ENCODE measurements at regions not wholly inside any gene's neighbourhood (a gene's known extent, or its start where the extent isn't known, plus 50 kb on each side); places are given as distances from the start of the nearest gene placed in this dataset.

- TF ChIP-seq PAX8 (IDR thresholded peaks at IDR 0.05) (no peak), ZNF207 (IDR thresholded peaks at IDR 0.05; ENCODE audit: borderline replicate concordance) (no peak)
These were observed 115.4 kb upstream of the PITX1 start (continued) for GRCh38 chr5:135149229-135149955.

- intact Hi-C loops (cut with micrococcal nuclease; ENCODE audit: unreplicated experiment) = no loop called here
- CTCF ChIA-PET = no interaction called here
- no peaks in the 10 kb centered on the region for H3K9me3 ChIP-seq (replicated peaks; ENCODE audit: control insufficient read depth, insufficient read depth, low read length)
- in situ Hi-C loops (cut with MboI) = no loop called here
- H3K36me3 ChIP-seq (ENCODE audit: control insufficient read depth in 2 of 2, insufficient read depth in 2 of 2, low read length in 1 of 2) = no peaks in the 10 kb centered on the region
- no peaks in the 10 kb centered on the region; a peak in 1 of 4 replicates for H3K27me3 ChIP-seq (replicated peaks in 1 of 2; ENCODE audit: control insufficient read depth in 2 of 2, insufficient read depth in 2 of 2, low read length in 1 of 2)
- H3K27ac ChIP-seq (ENCODE audit: control insufficient read depth, insufficient read depth) = no peak overlapping the region
- no peak for TF ChIP-seq EP300 (IDR thresholded peaks at IDR 0.05; ENCODE audit: borderline replicate concordance in 1 of 2, control insufficient read depth in 1 of 2, low read depth in 2 of 2, low read length in 2 of 2)
- no peak for TF ChIP-seq RUNX3 (IDR thresholded peaks at IDR 0.05; ENCODE audit: low read length)
- no peak for TF ChIP-seq TARDBP (IDR thresholded peaks at IDR 0.05; ENCODE audit: borderline replicate concordance)
- no peak for TF ChIP-seq BMI1 (IDR thresholded peaks at IDR 0.05; ENCODE audit: borderline replicate concordance)
- TF ChIP-seq NR2F1 (conservative IDR thresholded peaks at IDR 0.05) = no peak
- H3K79me2 ChIP-seq (ENCODE audit: control insufficient read depth, insufficient read depth, low read length) = no peaks in the 10 kb centered on the region
- SMC1A ChIA-PET (ENCODE audit: uncharacterized antibody, unreplicated experiment) = no interaction called here
- FAIRE-seq = no peak
- no peaks in the 10 kb centered on the region for H3K4me1 ChIP-seq (ENCODE audit: control insufficient read depth, insufficient read depth, low read length)
- POLR2A ChIA-PET = no interaction called here
- no peak overlapping the region for H2AFZ ChIP-seq (ENCODE audit: control insufficient read depth, low read depth, low read length)
- RAD21 ChIA-PET (ENCODE audit: unreplicated experiment) = no interaction called here
- no peak for ATAC-seq
- no peaks in the 10 kb centered on the region for H4K20me1 ChIP-seq (ENCODE audit: control insufficient read depth, insufficient read depth)
- no TSS peak for BruUV-seq (replicated peaks)
- WGBS (ENCODE audit: insufficient coverage, insufficient replicate concordance, low lambda C conversion rate, missing lambda C conversion rate) = 41% methylated on average over 10 of the region's 10 CpGs
- H3K9ac ChIP-seq (ENCODE audit: control insufficient read depth, insufficient read depth, low read length) = no peak overlapping the region
- H3K4me3 ChIP-seq = no peak overlapping the region
- H3K4me2 ChIP-seq (ENCODE audit: control insufficient read depth, insufficient read depth) = no peak overlapping the region
- no peak for DNase-seq (ENCODE audit: low read depth, low spot score)
These were observed 113.5 kb upstream of the PITX1 start for GRCh38 chr5:135147294-135148090.
